SK-N-SH (cell line): ENCODE measurements at regions not wholly inside any gene's neighbourhood (a gene's known extent, or its start where the extent isn't known, plus 50 kb on each side); places are given as distances from the start of the nearest gene placed in this dataset.

Experiments
- CTCF ChIA-PET: fragments of 300-600, 350-600 bp; formaldehyde crosslinking; extraction: SDS; loops from one replicate; lab custom pipeline; 2021; lab: Yijun Ruan, JAX
- POLR2A ChIA-PET: fragments of 350-600 bp; sonication (Branson Sonifier 250); formaldehyde crosslinking; extraction: SDS; loops from one replicate; lab custom pipeline; 2020; ENCODE audit warnings: antibody characterized with exemption, inconsistent platforms; lab: Yijun Ruan, JAX
- DNase-seq: peaks from one replicate; pipeline ENCODE4 v3.0.0; 2012
- H2AFZ ChIP-seq: fragments of 200-600 bp; sonication (generic); 2 replicates; pipeline ENCODE4 v1.8.1; 2016; ENCODE audit warnings: antibody characterized with exemption, mild to moderate bottlenecking, low read depth
- H3F3A ChIP-seq: fragments of 200-600 bp; sonication (generic); replicated peaks from 2 replicates; pipeline ENCODE3; 2016; ENCODE audit warnings: antibody characterized with exemption, mild to moderate bottlenecking; ENCODE audit not compliant: insufficient read depth
- H3K27ac ChIP-seq, 2 experiments: fragments of 200-500 bp in 1 of 2; fragments of 200-600 bp in 1 of 2; sonication (Bioruptor generic) in 1 of 2; sonication (generic), shearing (Covaris generic) in 1 of 2; 2 replicates each; pipeline versions ENCODE4 v1.5.1 to v1.6.1; 2014 to 2016; ENCODE audit warnings: low read depth in 2 of 2, inconsistent platforms in 1 of 2, low read length in 1 of 2, mild to moderate bottlenecking in 1 of 2, mixed read lengths in 1 of 2
- H3K27me3 ChIP-seq: fragments of 200-600 bp; sonication (generic), shearing (Covaris generic); 2 replicates; pipeline ENCODE4 v1.6.1; 2016; ENCODE audit warnings: mixed run types; ENCODE audit not compliant: insufficient read depth
- H3K36me3 ChIP-seq, 2 experiments: fragments of 200-500 bp in 1 of 2; fragments of 200-600 bp in 1 of 2; sonication (Bioruptor generic) in 1 of 2; sonication (generic) in 1 of 2; replicated peaks in 1 of 2; 2 replicates each; pipeline versions ENCODE3 to v1.5.1; 2014 to 2016; ENCODE audit warnings: low read length in 1 of 2, mild to moderate bottlenecking in 1 of 2; ENCODE audit not compliant: insufficient read depth in 2 of 2, control insufficient read depth in 1 of 2
- H3K4me1 ChIP-seq, 2 experiments: fragments of 200-500 bp in 1 of 2; fragments of 200-600 bp in 1 of 2; sonication (Bioruptor generic) in 1 of 2; sonication (generic), shearing (Covaris generic) in 1 of 2; 2 replicates each; pipeline versions ENCODE4 v1.5.1 to v1.6.1; 2014 to 2016; ENCODE audit warnings: low read depth in 1 of 2, low read length in 1 of 2, mixed run types in 1 of 2; ENCODE audit not compliant: insufficient read depth in 2 of 2, control insufficient read depth in 1 of 2
- H3K4me2 ChIP-seq: fragments of 200-600 bp; sonication (generic), shearing (Covaris generic); 2 replicates; pipeline ENCODE4 v1.6.1; 2017; ENCODE audit warnings: mixed run types
- H3K4me3 ChIP-seq, 2 experiments: fragments of 200-500 bp in 1 of 2; fragments of 200-600 bp in 1 of 2; sonication (Bioruptor generic) in 1 of 2; sonication (generic), shearing (Covaris generic) in 1 of 2; 2 replicates each; pipeline versions ENCODE4 v1.5.1 to v1.8.1; 2014 to 2016; ENCODE audit warnings: low read depth in 2 of 2, inconsistent platforms in 1 of 2, low read length in 1 of 2, mild to moderate bottlenecking in 1 of 2, mixed read lengths in 1 of 2, moderate library complexity in 1 of 2
- H3K79me2 ChIP-seq: fragments of 200-600 bp; sonication (generic); 2 replicates; pipeline ENCODE4 v1.8.1; 2017; ENCODE audit warnings: mild to moderate bottlenecking; ENCODE audit not compliant: insufficient read depth
- H3K9ac ChIP-seq: fragments of 200-600 bp; sonication (generic); 2 replicates; pipeline ENCODE4 v1.6.1; 2017; ENCODE audit warnings: mixed run types
- H3K9me2 ChIP-seq: fragments of 200-600 bp; sonication (generic); 2 replicates; pipeline ENCODE4 v1.6.1; 2017; ENCODE audit warnings: mixed run types
- H3K9me3 ChIP-seq: fragments of 200-600 bp; sonication (generic); 2 replicates; pipeline ENCODE4 v1.6.1; 2017; ENCODE audit warnings: mixed run types, mild to moderate bottlenecking, moderate library complexity
- H4K20me1 ChIP-seq: fragments of 200-600 bp; sonication (generic); 2 replicates; pipeline ENCODE4 v1.6.1; 2017; ENCODE audit warnings: mild to moderate bottlenecking, mixed run types; ENCODE audit not compliant: insufficient read depth
- CTCF ChIP-seq: fragments of 200-600 bp; sonication (generic); IDR thresholded peaks from 2 replicates; pipeline ENCODE4 v1.6.1; 2017; ENCODE audit warnings: antibody characterized with exemption, mild to moderate bottlenecking, moderate library complexity
- ELF1 ChIP-seq: IDR thresholded peaks from 2 replicates; pipeline ENCODE4 v1.4.0; 2012
- EZH2phosphoT487 ChIP-seq: fragments of 200-600 bp; sonication (generic); IDR thresholded peaks from 2 replicates; pipeline ENCODE4 v1.6.1; 2017; ENCODE audit warnings: low read depth, mixed run types, mild to moderate bottlenecking, antibody characterized with exemption, moderate library complexity, borderline replicate concordance
- FOSL2 ChIP-seq: IDR thresholded peaks from 2 replicates; pipeline ENCODE4 v1.4.0; 2012; ENCODE audit warnings: low read depth, mild to moderate bottlenecking, moderate library complexity, borderline replicate concordance
- FOXJ3 ChIP-seq: sonication (generic); formaldehyde crosslinking; IDR thresholded peaks from 2 replicates; pipeline ENCODE4 v1.5.1; 2020; ENCODE audit warnings: mild to moderate bottlenecking, missing genetic modification reagents
- FOXM1 ChIP-seq: IDR thresholded peaks from 2 replicates; pipeline ENCODE4 v1.4.0; 2012; ENCODE audit warnings: low read depth, mild to moderate bottlenecking
- IRF3 ChIP-seq: fragments of 150-350 bp; IDR thresholded peaks from 2 replicates; pipeline ENCODE4 v1.6.1; 2016; ENCODE audit warnings: mild to moderate bottlenecking, low read depth, low read length
- JUND ChIP-seq: IDR thresholded peaks from 2 replicates; pipeline ENCODE4 v1.4.0; 2012
- MAX ChIP-seq: IDR thresholded peaks from 2 replicates; pipeline ENCODE4 v1.4.0; 2012; ENCODE audit warnings: low read depth
- MEF2A ChIP-seq: IDR thresholded peaks from 2 replicates; pipeline ENCODE4 v1.4.0; 2012; ENCODE audit warnings: low read depth, borderline replicate concordance
- MXI1 ChIP-seq: IDR thresholded peaks from 2 replicates; pipeline ENCODE4 v1.6.1; 2012; ENCODE audit warnings: mild to moderate bottlenecking, low read depth, low read length, improper control_type of control experiment
- NFIC ChIP-seq: IDR thresholded peaks from 2 replicates; pipeline ENCODE4 v1.4.0; 2012; ENCODE audit warnings: borderline replicate concordance
- NRF1 ChIP-seq: IDR thresholded peaks from 2 replicates; pipeline ENCODE4 v1.6.1; 2012; ENCODE audit warnings: low read depth, mild to moderate bottlenecking, low read length
- PBX3 ChIP-seq: IDR thresholded peaks from 2 replicates; pipeline ENCODE4; 2012
- POLR2AphosphoS5 ChIP-seq: IDR thresholded peaks from 2 replicates; pipeline ENCODE4 v1.6.1; 2012; ENCODE audit warnings: low read depth, low read length
- RFX5 ChIP-seq: IDR thresholded peaks from 2 replicates; pipeline ENCODE4 v1.6.1; 2012; ENCODE audit warnings: mild to moderate bottlenecking, improper control_type of control experiment, low read length
- RXRA ChIP-seq: IDR thresholded peaks from 2 replicates; pipeline ENCODE4 v1.4.0; 2012; ENCODE audit warnings: low read depth, mild to moderate bottlenecking, borderline replicate concordance
- SIN3A ChIP-seq: IDR thresholded peaks from 2 replicates; pipeline ENCODE4 v1.6.1; 2012; ENCODE audit warnings: low read depth, mild to moderate bottlenecking, low read length, moderate library complexity, borderline replicate concordance
- TCF12 ChIP-seq: IDR thresholded peaks from 2 replicates; pipeline ENCODE4 v1.4.0; 2012
- USF1 ChIP-seq: IDR thresholded peaks from 2 replicates; pipeline ENCODE4 v1.4.0; 2012; ENCODE audit warnings: low read depth, borderline replicate concordance
- USF2 ChIP-seq: fragments of 150-350 bp; IDR thresholded peaks from 2 replicates; pipeline ENCODE4 v1.6.1; 2017; ENCODE audit warnings: antibody characterized with exemption, low read length, low read depth, borderline replicate concordance
- YY1 ChIP-seq: IDR thresholded peaks from 2 replicates; pipeline ENCODE4 v1.4.0; 2012; ENCODE audit warnings: low read depth, mild to moderate bottlenecking
- WGBS: methylation state at CpG from one replicate; pipeline ENCODE4 v1.1.6; 2017; ENCODE audit warnings: low lambda C conversion rate; 5-methylcytosine and 5-hydroxymethylcytosine counted together

- Histone ChIP-seq H3K9me3 (no peaks in the 10 kb centered on the region), H3K4me3 (no peak overlapping the region), H3K9me2 (no peaks in the 10 kb centered on the region), H3K4me1 (no peaks in the 10 kb centered on the region), H2AFZ (no peak overlapping the region), H4K20me1 (no peaks in the 10 kb centered on the region), H3K79me2 (no peaks in the 10 kb centered on the region), H3K27ac (no peak overlapping the region), H3K9ac (no peak overlapping the region), H3K27me3 (no peaks in the 10 kb centered on the region), H3F3A (no peaks in the 10 kb centered on the region), H3K4me2 (no peak overlapping the region), H3K36me3 (no peaks in the 10 kb centered on the region)
- POLR2A ChIA-PET: no interaction called here
- TF ChIP-seq JUND (no peak), RFX5 (no peak), FOXJ3 (CRISPR knock-in tag) (no peak), USF2 (no peak), CTCF (no peak)
- WGBS: 38% methylated on average over 2 of the region's 2 CpGs
- CTCF ChIA-PET: no interaction called here
- no peak for DNase-seq
These were observed 84.1 kb upstream of the PRR23C start for GRCh38 chr3:139128803-139129202.

- DNase-seq: no peak
- WGBS: 27% methylated on average over 2 of the region's 2 CpGs
- TF ChIP-seq USF1 (no peak), FOSL2 (no peak), MAX (no peak), SIN3A (no peak), YY1 (no peak), MXI1 (no peak), FOXM1 (no peak), NRF1 (no peak), EZH2phosphoT487 (no peak), RFX5 (no peak), IRF3 (no peak), TCF12 (no peak), ELF1 (no peak), RXRA (no peak), POLR2AphosphoS5 (no peak), MEF2A (no peak), PBX3 (no peak), NFIC (no peak)
- TF ChIP-seq, all 33 proteins: peak for 0
- Histone ChIP-seq H3K4me2 (no peak overlapping the region), H2AFZ (no peak overlapping the region), H3F3A (no peaks in the 10 kb centered on the region), H3K9ac (no peak overlapping the region), H4K20me1 (no peaks in the 10 kb centered on the region), H3K4me1 (no peaks in the 10 kb centered on the region), H3K9me3 (no peaks in the 10 kb centered on the region), H3K27me3 (no peaks in the 10 kb centered on the region), H3K4me3 (no peak overlapping the region), H3K79me2 (no peaks in the 10 kb centered on the region), H3K27ac (no peak overlapping the region), H3K36me3 (no peaks in the 10 kb centered on the region), H3K9me2 (no peaks in the 10 kb centered on the region)
- POLR2A ChIA-PET: no interaction called here
- CTCF ChIA-PET: interaction anchor here (1.1 to 4.8 kb wide), 2 partner anchors 18 to 199 kb away, joined by 4 to 27 read pairs; no protein-coding TSS in a partner anchor
These were observed 85.2 kb upstream of the PRR23C start for GRCh38 chr3:139129892-139130291.
